Nephron (organoid): ENCODE measurements at regions not wholly inside any gene's neighbourhood (a gene's known extent, or its start where the extent isn't known, plus 50 kb on each side); places are given as distances from the start of the nearest gene placed in this dataset.

Source experiments
- H3K27ac Mint-ChIP-seq, 3 experiments: 2 replicates each; pipeline ENCODE4 v1.8.0; 2020; ENCODE audit warnings: mixed read lengths in 3 of 3, mild to moderate bottlenecking in 2 of 3, moderate library complexity in 1 of 3
- H3K27me3 Mint-ChIP-seq: 2 replicates; pipeline ENCODE4 v1.8.0; 2021; ENCODE audit warnings: low read depth, mild to moderate bottlenecking, moderate library complexity, mixed read lengths
- H3K36me3 Mint-ChIP-seq: 2 replicates; pipeline ENCODE4 v1.8.0; 2020; ENCODE audit warnings: low read depth, mixed read lengths
- H3K4me1 Mint-ChIP-seq: 2 replicates; pipeline ENCODE4 v1.8.0; 2020; ENCODE audit warnings: mixed read lengths
- H3K4me3 Mint-ChIP-seq, 3 experiments: 2 replicates each; pipeline ENCODE4 v1.8.0; 2020; ENCODE audit warnings: mild to moderate bottlenecking in 3 of 3, mixed read lengths in 3 of 3, moderate library complexity in 2 of 3
- H3K9me3 Mint-ChIP-seq: 2 replicates; pipeline ENCODE4 v1.8.0; 2020; ENCODE audit warnings: mixed read lengths
- CTCF ChIP-seq, 3 experiments: fragments of 200-600 bp; sonication (generic); IDR thresholded peaks; one replicate each; pipeline ENCODE4 v1.5.0; 2021; ENCODE audit warnings: antibody characterized with exemption in 3 of 3; ENCODE audit not compliant: unreplicated experiment in 3 of 3

DNA sequence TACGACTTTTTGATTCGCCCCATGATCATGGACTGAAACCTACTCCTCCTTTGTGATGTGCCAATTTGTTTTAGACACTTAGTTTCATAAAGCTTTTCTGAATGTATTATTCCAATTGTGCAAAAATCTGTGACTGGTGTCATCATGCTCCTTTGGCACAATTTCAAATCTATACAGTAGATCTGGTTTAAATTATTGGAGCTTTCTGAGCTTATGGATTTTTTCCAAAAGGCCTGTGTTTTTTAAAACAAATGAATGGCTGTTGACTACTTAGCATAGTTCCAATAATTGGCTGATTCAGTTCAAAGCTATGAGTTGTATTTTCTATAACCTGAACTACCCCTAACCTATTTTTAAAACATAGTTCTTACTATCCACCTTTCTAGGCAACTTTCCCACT lies 282.7 kb downstream of the CNTN3 start:
- Mint-ChIP-seq H3K36me3 (no peaks in the 10 kb centered on the region), H3K4me1 (peaks cover 4% of the 10 kb centered on the region), H3K4me3 (no peak overlapping the region), H3K27ac (no peak overlapping the region), H3K9me3 (no peaks in the 10 kb centered on the region), H3K27me3 (peaks cover 3% of the 10 kb centered on the region)
- no peak for TF ChIP-seq CTCF (IDR thresholded peaks at IDR 0.05; ENCODE audit: unreplicated experiment in 3 of 3)

GRCh38 chr3:74329096-74329495 lies 285.4 kb downstream of the CNTN3 start:
- H3K4me3 Mint-ChIP-seq = no peak overlapping the region
- TF ChIP-seq CTCF (IDR thresholded peaks at IDR 0.05; ENCODE audit: unreplicated experiment in 3 of 3) = no peak
- H3K9me3 Mint-ChIP-seq = no peaks in the 10 kb centered on the region
- H3K4me1 Mint-ChIP-seq = peaks cover 4% of the 10 kb centered on the region
- no peaks in the 10 kb centered on the region for H3K36me3 Mint-ChIP-seq
- H3K27ac Mint-ChIP-seq = peak overlapping the region in 1 of 3 experiments; percentile 16
- no peaks in the 10 kb centered on the region for H3K27me3 Mint-ChIP-seq

GRCh38 chr3:74328435-74328834 lies 286.0 kb downstream of the CNTN3 start:
- peaks cover 4% of the 10 kb centered on the region for H3K4me1 Mint-ChIP-seq
- H3K4me3 Mint-ChIP-seq = no peak overlapping the region
- H3K27ac Mint-ChIP-seq = peak overlapping the region in 1 of 3 experiments; percentile 53
- H3K36me3 Mint-ChIP-seq = no peaks in the 10 kb centered on the region
- no peaks in the 10 kb centered on the region for H3K27me3 Mint-ChIP-seq
- no peaks in the 10 kb centered on the region for H3K9me3 Mint-ChIP-seq
- no peak for TF ChIP-seq CTCF (IDR thresholded peaks at IDR 0.05; ENCODE audit: unreplicated experiment in 3 of 3)

- Mint-ChIP-seq H3K9me3 (peaks cover 36% of the 10 kb centered on the region), H3K36me3 (no peaks in the 10 kb centered on the region), H3K4me3 (no peak overlapping the region), H3K27ac (no peak overlapping the region), H3K27me3 (peaks cover 4% of the 10 kb centered on the region), H3K4me1 (no peaks in the 10 kb centered on the region)
- no peak for TF ChIP-seq CTCF (IDR thresholded peaks at IDR 0.05; ENCODE audit: unreplicated experiment in 3 of 3)
Measured at GRCh38 chr3:74315291-74315690, 299.2 kb downstream of the CNTN3 start.

DNA sequence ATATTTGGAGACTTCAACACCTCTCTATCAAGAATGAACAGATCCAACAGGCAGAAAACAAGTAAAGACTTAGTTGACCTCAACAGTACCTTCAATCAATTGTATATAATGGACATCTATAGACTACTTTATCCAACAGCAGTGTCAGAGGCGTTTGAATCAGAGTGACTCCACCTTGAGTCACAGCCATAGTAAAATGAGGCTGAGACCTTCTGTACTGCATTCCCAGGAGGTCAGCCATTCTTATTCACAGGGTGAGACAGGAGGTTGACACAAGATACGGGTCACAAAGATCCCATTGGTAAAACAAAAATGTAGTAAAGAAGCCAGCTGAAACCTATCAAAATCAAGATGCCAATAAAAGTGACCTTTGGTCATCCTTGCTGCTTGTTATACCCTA lies 299.8 kb downstream of the CNTN3 start:
- no peaks in the 10 kb centered on the region for H3K36me3 Mint-ChIP-seq
- peaks cover 36% of the 10 kb centered on the region for H3K9me3 Mint-ChIP-seq
- H3K4me3 Mint-ChIP-seq = no peak overlapping the region
- TF ChIP-seq CTCF (IDR thresholded peaks at IDR 0.05; ENCODE audit: unreplicated experiment in 3 of 3) = no peak
- no peaks in the 10 kb centered on the region for H3K4me1 Mint-ChIP-seq
- H3K27me3 Mint-ChIP-seq = peaks cover 4% of the 10 kb centered on the region
- H3K27ac Mint-ChIP-seq = no peak overlapping the region

DNA sequence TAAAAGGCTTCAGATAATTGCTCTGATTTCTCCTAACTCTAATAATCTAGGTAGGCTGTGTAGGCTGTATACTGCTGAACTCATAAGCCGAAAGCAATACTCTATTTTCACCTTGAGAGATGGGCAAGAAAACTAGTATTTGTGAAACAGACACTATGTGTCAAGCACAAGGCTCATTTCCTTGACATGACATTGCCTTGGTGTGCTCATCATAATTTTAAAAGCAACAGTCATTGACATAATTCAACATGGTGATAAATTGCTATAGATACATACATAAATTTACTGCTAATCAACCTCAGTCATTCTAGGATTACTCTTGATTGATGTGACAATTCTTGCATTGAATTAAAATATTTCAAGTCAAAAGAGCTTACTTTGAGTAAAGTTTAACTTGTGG lies 304.7 kb downstream of the CNTN3 start:
- no peak for TF ChIP-seq CTCF (IDR thresholded peaks at IDR 0.05; ENCODE audit: unreplicated experiment in 3 of 3)
- Mint-ChIP-seq H3K4me3 (no peak overlapping the region), H3K27me3 (no peaks in the 10 kb centered on the region), H3K27ac (no peak overlapping the region), H3K4me1 (no peaks in the 10 kb centered on the region), H3K36me3 (no peaks in the 10 kb centered on the region), H3K9me3 (peaks cover 12% of the 10 kb centered on the region)
